ENCODE measurements at regions not wholly inside any gene's neighbourhood (a gene's known extent, or its start where the extent isn't known, plus 50 kb on each side); places are given as distances from the start of the nearest gene placed in this dataset.
"Not testable (repeated sequence)": the region's sequence is repeated elsewhere in the genome, so short reads cannot be mapped to it uniquely, and the experiment has no call there.

GRCh38 chr21:6133373-6133772 lies 4388.0 kb upstream of the TPTE start:
- not testable (repeated sequence) for TF ChIP-seq POLR2AphosphoS5 (IDR thresholded peaks at IDR 0.05; ENCODE audit: borderline replicate concordance, low read depth, low read length); EZH2 (IDR thresholded peaks at IDR 0.05); FOXP2 (optimal IDR thresholded peaks at IDR 0.05; ENCODE audit: control extremely low read depth, extremely low read length, insufficient read depth)

Data from SK-N-MC (cell line).